ENCODE measurements at regions not wholly inside any gene's neighbourhood (a gene's known extent, or its start where the extent isn't known, plus 50 kb on each side); places are given as distances from the start of the nearest gene placed in this dataset.

DNA sequence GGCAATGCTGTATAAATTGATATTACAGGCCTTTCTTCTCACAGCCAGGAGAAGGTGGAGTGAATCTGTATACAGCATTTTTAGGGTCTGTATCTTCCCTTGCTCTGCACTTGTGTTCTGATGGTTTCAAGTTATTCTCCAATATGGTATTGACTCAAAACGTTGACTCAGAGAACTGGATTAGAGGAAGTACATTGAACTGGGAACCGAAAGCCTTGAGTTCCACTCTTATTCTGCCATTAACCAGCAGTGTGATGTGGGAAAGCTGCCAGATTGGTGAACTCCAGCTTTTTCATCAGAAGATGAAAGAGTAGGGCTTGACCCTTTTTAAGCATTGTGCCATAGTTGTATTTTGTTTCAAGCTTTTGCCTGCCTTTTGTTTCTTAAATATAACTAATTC is 167.7 kb downstream of the SPRY2 start:
- no peak for TF ChIP-seq CREB1 (IDR thresholded peaks at IDR 0.05; ENCODE audit: low read depth)
- TF ChIP-seq, protein P1, sequence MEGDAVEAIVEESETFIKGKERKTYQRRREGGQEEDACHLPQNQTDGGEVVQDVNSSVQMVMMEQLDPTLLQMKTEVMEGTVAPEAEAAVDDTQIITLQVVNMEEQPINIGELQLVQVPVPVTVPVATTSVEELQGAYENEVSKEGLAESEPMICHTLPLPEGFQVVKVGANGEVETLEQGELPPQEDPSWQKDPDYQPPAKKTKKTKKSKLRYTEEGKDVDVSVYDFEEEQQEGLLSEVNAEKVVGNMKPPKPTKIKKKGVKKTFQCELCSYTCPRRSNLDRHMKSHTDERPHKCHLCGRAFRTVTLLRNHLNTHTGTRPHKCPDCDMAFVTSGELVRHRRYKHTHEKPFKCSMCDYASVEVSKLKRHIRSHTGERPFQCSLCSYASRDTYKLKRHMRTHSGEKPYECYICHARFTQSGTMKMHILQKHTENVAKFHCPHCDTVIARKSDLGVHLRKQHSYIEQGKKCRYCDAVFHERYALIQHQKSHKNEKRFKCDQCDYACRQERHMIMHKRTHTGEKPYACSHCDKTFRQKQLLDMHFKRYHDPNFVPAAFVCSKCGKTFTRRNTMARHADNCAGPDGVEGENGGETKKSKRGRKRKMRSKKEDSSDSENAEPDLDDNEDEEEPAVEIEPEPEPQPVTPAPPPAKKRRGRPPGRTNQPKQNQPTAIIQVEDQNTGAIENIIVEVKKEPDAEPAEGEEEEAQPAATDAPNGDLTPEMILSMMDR (IDR thresholded peaks at IDR 0.05 in 2 of 3, conservative IDR thresholded peaks at IDR 0.05 in 1 of 3; ENCODE audit: control insufficient read depth in 2 of 3, extremely low read depth in 1 of 3, insufficient read depth in 1 of 3, low read depth in 3 of 3, low read length in 3 of 3): no peak
- TF ChIP-seq CEBPB (IDR thresholded peaks at IDR 0.05; ENCODE audit: borderline replicate concordance in 1 of 2, low read depth in 2 of 2, low read length in 2 of 2): no peak
- no peak for TF ChIP-seq TCF7 (IDR thresholded peaks at IDR 0.05; ENCODE audit: borderline replicate concordance)
- TF ChIP-seq ZNF274 (IDR thresholded peaks at IDR 0.05; ENCODE audit: insufficient read depth, insufficient read length): no peak
- TF ChIP-seq TCF12 (IDR thresholded peaks at IDR 0.05; ENCODE audit: low read depth, low read length): no peak
- TF ChIP-seq, protein P2, sequence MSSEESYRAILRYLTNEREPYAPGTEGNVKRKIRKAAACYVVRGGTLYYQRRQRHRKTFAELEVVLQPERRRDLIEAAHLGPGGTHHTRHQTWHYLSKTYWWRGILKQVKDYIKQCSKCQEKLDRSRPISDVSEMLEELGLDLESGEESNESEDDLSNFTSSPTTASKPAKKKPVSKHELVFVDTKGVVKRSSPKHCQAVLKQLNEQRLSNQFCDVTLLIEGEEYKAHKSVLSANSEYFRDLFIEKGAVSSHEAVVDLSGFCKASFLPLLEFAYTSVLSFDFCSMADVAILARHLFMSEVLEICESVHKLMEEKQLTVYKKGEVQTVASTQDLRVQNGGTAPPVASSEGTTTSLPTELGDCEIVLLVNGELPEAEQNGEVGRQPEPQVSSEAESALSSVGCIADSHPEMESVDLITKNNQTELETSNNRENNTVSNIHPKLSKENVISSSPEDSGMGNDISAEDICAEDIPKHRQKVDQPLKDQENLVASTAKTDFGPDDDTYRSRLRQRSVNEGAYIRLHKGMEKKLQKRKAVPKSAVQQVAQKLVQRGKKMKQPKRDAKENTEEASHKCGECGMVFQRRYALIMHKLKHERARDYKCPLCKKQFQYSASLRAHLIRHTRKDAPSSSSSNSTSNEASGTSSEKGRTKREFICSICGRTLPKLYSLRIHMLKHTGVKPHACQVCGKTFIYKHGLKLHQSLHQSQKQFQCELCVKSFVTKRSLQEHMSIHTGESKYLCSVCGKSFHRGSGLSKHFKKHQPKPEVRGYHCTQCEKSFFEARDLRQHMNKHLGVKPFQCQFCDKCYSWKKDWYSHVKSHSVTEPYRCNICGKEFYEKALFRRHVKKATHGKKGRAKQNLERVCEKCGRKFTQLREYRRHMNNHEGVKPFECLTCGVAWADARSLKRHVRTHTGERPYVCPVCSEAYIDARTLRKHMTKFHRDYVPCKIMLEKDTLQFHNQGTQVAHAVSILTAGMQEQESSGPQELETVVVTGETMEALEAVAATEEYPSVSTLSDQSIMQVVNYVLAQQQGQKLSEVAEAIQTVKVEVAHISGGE (CRISPR knock-in tag; IDR thresholded peaks at IDR 0.05): no peak

Measured in GM12878 (cell line).